ENCODE measurements at regions not wholly inside any gene's neighbourhood (a gene's known extent, or its start where the extent isn't known, plus 50 kb on each side); places are given as distances from the start of the nearest gene placed in this dataset.
A peak's percentile ranks its signal among the peaks of the same experiment; 100 is the strongest.

DNA sequence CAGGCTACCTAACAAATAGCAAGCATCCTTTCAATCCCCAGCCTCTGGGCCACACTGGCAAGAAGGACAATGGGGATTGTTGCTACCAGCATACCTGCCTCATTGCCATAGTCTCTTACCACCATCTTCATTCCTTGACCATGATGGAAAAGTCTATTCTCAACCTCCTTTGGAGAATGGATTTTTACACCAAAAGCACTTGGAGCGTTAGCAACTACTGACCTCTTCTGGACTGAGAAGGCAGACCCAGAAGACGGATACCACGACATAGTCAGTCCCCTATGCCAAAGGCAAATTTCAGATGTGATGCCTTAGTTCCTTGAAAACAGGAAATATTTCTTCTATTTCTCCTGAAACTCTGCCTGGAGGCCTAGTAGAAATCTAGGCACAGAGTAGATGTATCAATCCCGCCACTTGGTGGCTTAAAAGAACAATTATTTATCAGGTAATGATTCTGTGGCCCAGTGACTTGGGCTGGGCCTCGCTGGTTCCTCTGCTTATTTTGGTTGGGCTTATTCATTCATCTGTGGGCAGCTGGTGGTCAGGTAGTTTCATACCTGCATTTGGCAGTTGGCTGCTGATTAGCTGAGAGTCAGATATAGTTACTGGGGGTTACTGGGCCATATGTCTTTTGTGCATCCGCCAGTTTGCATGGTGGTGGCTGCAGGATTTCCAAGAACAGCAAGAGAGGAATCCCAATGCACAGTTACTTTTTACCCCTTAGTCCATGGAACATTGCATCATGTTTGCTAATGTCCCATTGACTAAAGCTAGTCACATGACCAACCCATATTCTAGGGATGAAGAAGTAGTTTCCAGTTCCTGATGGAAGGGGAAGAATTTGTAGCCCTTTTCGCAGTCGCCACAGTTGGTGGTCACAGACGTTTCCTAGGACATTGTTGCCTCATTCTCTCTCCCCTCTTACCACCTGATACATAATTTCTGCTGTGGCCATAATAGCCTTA is 75.2 kb downstream of the DHCR7 start:
- peaks cover 24% of the 10 kb centered on the region for H3K4me1 ChIP-seq (ENCODE audit: low read length)
- no peaks in the 10 kb centered on the region for H3K36me3 ChIP-seq (replicated peaks; ENCODE audit: low read depth, low read length)
- no peaks in the 10 kb centered on the region for H4K20me1 ChIP-seq (ENCODE audit: insufficient read depth, low read length)
- H2AFZ ChIP-seq (ENCODE audit: low read depth, low read length), result no peak overlapping the region
- H3K4me2 ChIP-seq (ENCODE audit: low read length), result peak overlapping the region; percentile 97
- H3K27me3 ChIP-seq (ENCODE audit: low read depth, low read length), result peaks cover 40% of the 10 kb centered on the region
- TF ChIP-seq EZH2phosphoT487 (IDR thresholded peaks at IDR 0.05; ENCODE audit: low read depth), result no peak
- TF ChIP-seq, protein P1, sequence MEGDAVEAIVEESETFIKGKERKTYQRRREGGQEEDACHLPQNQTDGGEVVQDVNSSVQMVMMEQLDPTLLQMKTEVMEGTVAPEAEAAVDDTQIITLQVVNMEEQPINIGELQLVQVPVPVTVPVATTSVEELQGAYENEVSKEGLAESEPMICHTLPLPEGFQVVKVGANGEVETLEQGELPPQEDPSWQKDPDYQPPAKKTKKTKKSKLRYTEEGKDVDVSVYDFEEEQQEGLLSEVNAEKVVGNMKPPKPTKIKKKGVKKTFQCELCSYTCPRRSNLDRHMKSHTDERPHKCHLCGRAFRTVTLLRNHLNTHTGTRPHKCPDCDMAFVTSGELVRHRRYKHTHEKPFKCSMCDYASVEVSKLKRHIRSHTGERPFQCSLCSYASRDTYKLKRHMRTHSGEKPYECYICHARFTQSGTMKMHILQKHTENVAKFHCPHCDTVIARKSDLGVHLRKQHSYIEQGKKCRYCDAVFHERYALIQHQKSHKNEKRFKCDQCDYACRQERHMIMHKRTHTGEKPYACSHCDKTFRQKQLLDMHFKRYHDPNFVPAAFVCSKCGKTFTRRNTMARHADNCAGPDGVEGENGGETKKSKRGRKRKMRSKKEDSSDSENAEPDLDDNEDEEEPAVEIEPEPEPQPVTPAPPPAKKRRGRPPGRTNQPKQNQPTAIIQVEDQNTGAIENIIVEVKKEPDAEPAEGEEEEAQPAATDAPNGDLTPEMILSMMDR (IDR thresholded peaks at IDR 0.05; ENCODE audit: low read depth, low read length), result peak; percentile 34
- H3K79me2 ChIP-seq (ENCODE audit: low read length), result no peaks in the 10 kb centered on the region
- no peak overlapping the region for H3K27ac ChIP-seq (ENCODE audit: low read length)
- no peak overlapping the region for H3K9ac ChIP-seq (ENCODE audit: low read length)
- H3K9me3 ChIP-seq (ENCODE audit: insufficient read depth, low read length), result no peaks in the 10 kb centered on the region
- H3K4me3 ChIP-seq (ENCODE audit: low read length), result peak overlapping the region; percentile 65

DNA sequence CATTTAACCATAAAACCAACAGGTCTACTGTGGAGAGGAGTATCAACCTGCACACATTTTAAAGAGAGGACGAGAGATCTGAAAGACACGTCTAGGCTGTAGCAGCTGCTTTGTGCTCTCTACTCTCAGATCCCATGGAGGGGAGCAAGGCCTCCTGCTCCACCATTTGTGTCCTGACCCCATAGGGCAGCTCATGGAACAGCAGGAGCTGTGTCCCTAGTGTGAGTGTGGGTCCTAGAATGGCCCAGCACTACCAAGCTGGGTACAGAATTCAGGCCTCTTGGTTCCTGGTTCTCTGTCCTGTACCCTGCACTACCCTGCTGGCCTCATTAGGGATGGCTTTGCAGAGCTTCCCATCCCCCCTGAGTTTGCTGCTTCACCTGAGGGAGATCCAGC is 76.5 kb downstream of the DHCR7 start:
- no peak for TF ChIP-seq EZH2phosphoT487 (IDR thresholded peaks at IDR 0.05; ENCODE audit: low read depth)
- TF ChIP-seq, protein P1 (IDR thresholded peaks at IDR 0.05; ENCODE audit: low read depth, low read length), result no peak
- Histone ChIP-seq H4K20me1 (ENCODE audit: insufficient read depth, low read length) (no peaks in the 10 kb centered on the region), H3K36me3 (replicated peaks; ENCODE audit: low read depth, low read length) (no peaks in the 10 kb centered on the region), H3K9me3 (ENCODE audit: insufficient read depth, low read length) (no peaks in the 10 kb centered on the region), H3K79me2 (ENCODE audit: low read length) (no peaks in the 10 kb centered on the region), H3K27ac (ENCODE audit: low read length) (no peak overlapping the region), H3K4me3 (ENCODE audit: low read length) (no peak overlapping the region), H2AFZ (ENCODE audit: low read depth, low read length) (no peak overlapping the region), H3K9ac (ENCODE audit: low read length) (no peak overlapping the region), H3K4me1 (ENCODE audit: low read length) (peaks cover 19% of the 10 kb centered on the region), H3K27me3 (ENCODE audit: low read depth, low read length) (peaks cover 27% of the 10 kb centered on the region), H3K4me2 (ENCODE audit: low read length) (no peak overlapping the region)

DNA sequence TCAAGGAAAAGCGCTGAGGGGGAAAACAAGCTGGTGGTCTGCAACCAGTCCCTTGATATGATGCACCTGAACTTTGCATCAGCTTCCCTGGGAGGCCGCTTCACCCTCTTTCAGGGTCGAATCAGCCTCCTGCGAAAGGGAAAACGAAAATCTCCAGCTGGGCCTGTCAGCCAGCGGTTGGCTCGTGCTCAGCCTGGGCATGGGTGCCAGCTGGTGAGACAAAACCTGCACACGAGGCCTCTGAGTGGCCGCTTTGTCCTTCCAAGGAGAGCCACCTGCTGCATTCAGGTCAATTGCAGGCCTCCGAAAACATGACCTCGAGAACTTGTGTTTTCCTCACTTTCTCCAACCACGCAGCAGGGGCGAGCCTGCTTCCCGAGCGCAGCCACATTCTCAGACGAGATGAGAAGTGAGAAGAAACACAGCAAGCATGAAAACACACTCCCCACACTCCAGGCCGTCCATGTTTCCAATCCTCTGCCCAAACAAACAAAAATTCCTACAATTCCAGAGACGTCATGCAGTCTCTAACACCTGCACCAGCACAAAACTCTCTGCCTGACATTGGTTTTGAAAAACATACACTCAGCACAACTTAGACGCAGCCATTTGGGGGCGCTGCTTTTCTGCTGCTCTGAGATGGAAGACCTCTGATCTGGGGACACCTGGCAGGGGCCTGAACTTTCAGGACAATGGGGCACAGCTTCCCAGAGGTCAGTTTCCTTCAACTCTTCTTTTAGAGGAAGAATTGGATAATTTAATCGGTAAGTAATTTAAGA is 77.1 kb downstream of the DHCR7 start:
- Histone ChIP-seq H3K4me3 (ENCODE audit: low read length) (no peak overlapping the region), H3K9ac (ENCODE audit: low read length) (no peak overlapping the region), H3K9me3 (ENCODE audit: insufficient read depth, low read length) (no peaks in the 10 kb centered on the region), H3K27ac (ENCODE audit: low read length) (no peak overlapping the region), H2AFZ (ENCODE audit: low read depth, low read length) (no peak overlapping the region), H4K20me1 (ENCODE audit: insufficient read depth, low read length) (no peaks in the 10 kb centered on the region), H3K36me3 (replicated peaks; ENCODE audit: low read depth, low read length) (no peaks in the 10 kb centered on the region), H3K79me2 (ENCODE audit: low read length) (no peaks in the 10 kb centered on the region), H3K27me3 (ENCODE audit: low read depth, low read length) (peaks cover 21% of the 10 kb centered on the region), H3K4me2 (ENCODE audit: low read length) (no peak overlapping the region), H3K4me1 (ENCODE audit: low read length) (peaks cover 19% of the 10 kb centered on the region)
- no peak for TF ChIP-seq EZH2phosphoT487 (IDR thresholded peaks at IDR 0.05; ENCODE audit: low read depth)
- TF ChIP-seq, protein P1 (IDR thresholded peaks at IDR 0.05; ENCODE audit: low read depth, low read length), result peak; percentile 60

All from OCI-LY3 (cell line).